HG03520 (cell line): ENCODE measurements at regions not wholly inside any gene's neighbourhood (a gene's known extent, or its start where the extent isn't known, plus 50 kb on each side); places are given as distances from the start of the nearest gene placed in this dataset.

Source experiments
- ATAC-seq: cut with Tn5 transposase; IDR thresholded peaks from one replicate; pipeline ENCODE4 v1.9.1; 2021; ENCODE audit warnings: mild to moderate bottlenecking, moderate library complexity; ENCODE audit not compliant: unreplicated experiment

GRCh38 chr17:77266891-77267341 is 126.1 kb downstream of the SEC14L1 start:
- no peak for ATAC-seq

- ATAC-seq, result no peak
Measured at GRCh38 chr17:77269696-77270681, 129.2 kb downstream of the SEC14L1 start.

- no peak for ATAC-seq
Measured at GRCh38 chr17:77271411-77271810, 130.6 kb downstream of the SEC14L1 start.

GRCh38 chr17:77273397-77274085 is 132.8 kb downstream of the SEC14L1 start:
- no peak for ATAC-seq

- ATAC-seq, result no peak
Measured at GRCh38 chr17:77274096-77274845, 133.5 kb downstream of the SEC14L1 start.

GRCh38 chr17:77279448-77280303 is 138.9 kb downstream of the SEC14L1 start:
- no peak for ATAC-seq

- peak; percentile 4 for ATAC-seq
Measured at GRCh38 chr17:77280304-77281121, 139.7 kb downstream of the SEC14L1 start.

GRCh38 chr17:77281122-77281903 is 140.5 kb downstream of the SEC14L1 start:
- peak; percentile 68 for ATAC-seq

GRCh38 chr17:77281904-77282367 is 141.2 kb downstream of the SEC14L1 start:
- ATAC-seq, result peak; percentile 10

- no peak for ATAC-seq
Measured at GRCh38 chr17:77282524-77283515, 142.1 kb downstream of the SEC14L1 start.

- no peak for ATAC-seq
Measured at GRCh38 chr17:77284023-77284617, 143.4 kb downstream of the SEC14L1 start.

GRCh38 chr17:77285594-77286390 is 145.0 kb downstream of the SEC14L1 start:
- no peak for ATAC-seq

- no peak for ATAC-seq
Measured at GRCh38 chr17:77286391-77286640, 145.5 kb downstream of the SEC14L1 start.

GRCh38 chr17:77286641-77287431 is 146.1 kb downstream of the SEC14L1 start:
- ATAC-seq, result no peak

- no peak for ATAC-seq
Measured at GRCh38 chr17:77287432-77288068, 146.8 kb downstream of the SEC14L1 start.
